Lower leg skin (tissue), 4 donors: ENCODE measurements at regions not wholly inside any gene's neighbourhood (a gene's known extent, or its start where the extent isn't known, plus 50 kb on each side); places are given as distances from the start of the nearest gene placed in this dataset.
"Not testable (repeated sequence)": the region's sequence is repeated elsewhere in the genome, so short reads cannot be mapped to it uniquely, and the experiment has no call there.

Source experiments
- DNase-seq, 2 donors: peaks; one replicate each; pipeline ENCODE4 v3.0.0-alpha.2; 2019; ENCODE audit warnings: low spot score in 2 of 2
- H3K4me3 ChIP-seq: fragments of 200-600 bp; sonication (generic); 2 replicates; pipeline ENCODE4 v1.5.1; 2017; ENCODE audit warnings: mild to moderate bottlenecking, low read depth; ENCODE audit not compliant: poor library complexity, severe bottlenecking
- CTCF ChIP-seq, 3 donors: fragments of 450-650 bp; IDR thresholded peaks; one replicate each; pipeline ENCODE4 v1.5.1; 2016; ENCODE audit warnings: antibody characterized with exemption in 3 of 3, mild to moderate bottlenecking in 3 of 3, moderate library complexity in 2 of 3
- POLR2A ChIP-seq, 2 donors: fragments of 450-650 bp; IDR thresholded peaks; one replicate each; pipeline ENCODE4 v1.6.1; 2016 to 2017; ENCODE audit warnings: antibody characterized with exemption in 2 of 2, mild to moderate bottlenecking in 1 of 2, moderate library complexity in 1 of 2
- WGBS, 2 donors: methylation state at CpG; one replicate each; pipeline ENCODE4 v1.1.5; 2018; 5-methylcytosine and 5-hydroxymethylcytosine counted together
- intact Hi-C: fragments of 100-400 bp; cut with DNase I; formaldehyde crosslinking; loops from one replicate; pipeline ENCODE4 v1.15.0; 2023; ENCODE audit warnings: low total_unique reads

GRCh38 chr16:88197481-88198456, 185.0 kb upstream of the ZNF469 start:
- no peak for TF ChIP-seq POLR2A (IDR thresholded peaks at IDR 0.05)
- TF ChIP-seq CTCF (IDR thresholded peaks at IDR 0.05) = no peak
- intact Hi-C loops = loop anchor here (5.0 kb wide), 1 partner anchor 240 kb away; no protein-coding TSS in a partner anchor
- peak in 1 of 2 donors; percentile 62 for DNase-seq
- 88 to 96% methylated on average over 20 of the region's 20 CpGs for WGBS, 2 donors
- H3K4me3 ChIP-seq = no peak overlapping the region

DNA sequence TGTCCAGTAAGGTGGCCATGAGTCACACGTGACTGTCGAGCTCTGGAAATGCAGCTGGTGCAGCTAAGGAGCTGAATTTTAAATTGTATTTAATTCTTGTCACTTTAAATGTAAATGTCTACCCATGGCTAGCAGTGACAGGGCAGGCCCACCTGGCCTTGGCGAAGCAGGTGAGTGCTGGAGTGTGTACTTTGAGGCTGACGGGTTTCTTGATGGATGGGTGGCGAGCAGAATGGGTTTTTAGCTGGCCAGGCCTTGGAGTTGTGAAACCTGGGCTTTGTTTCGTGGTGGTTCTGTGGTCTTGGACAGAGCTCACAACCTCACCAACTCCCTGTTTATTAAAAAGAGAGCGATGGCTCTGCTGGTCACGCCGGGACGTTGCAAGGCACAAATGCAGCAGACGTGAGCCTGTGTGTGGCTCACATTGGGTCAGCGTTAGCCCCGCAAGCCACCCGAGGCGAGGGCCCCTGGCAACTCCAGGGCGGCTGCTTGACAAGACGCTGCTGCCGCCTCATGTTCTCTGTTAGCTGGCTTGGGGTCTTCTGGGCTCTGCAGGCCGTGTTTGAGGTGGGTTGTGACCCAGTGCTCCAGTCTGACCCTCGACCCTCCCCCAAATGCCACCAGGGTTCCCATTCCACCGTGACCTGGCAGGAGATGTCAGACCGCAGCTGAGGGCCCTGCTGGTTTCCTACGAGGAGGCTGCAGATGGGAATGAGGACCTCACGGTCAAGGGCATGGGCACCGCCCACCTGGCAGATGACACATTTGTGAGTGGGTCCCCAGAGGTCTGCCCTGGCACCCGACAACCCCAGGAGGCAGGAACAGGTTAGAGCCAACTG, 184.1 kb upstream of the ZNF469 start:
- peak in 1 of 2 donors; percentile 58 for DNase-seq
- intact Hi-C loops = loop anchor here (5.0 kb wide), 1 partner anchor 239 kb away; no protein-coding TSS in a partner anchor
- 86 to 95% methylated on average over 13 to 18 of the region's 26 CpGs for WGBS, 2 donors
- H3K4me3 ChIP-seq = not testable (repeated sequence)

DNA sequence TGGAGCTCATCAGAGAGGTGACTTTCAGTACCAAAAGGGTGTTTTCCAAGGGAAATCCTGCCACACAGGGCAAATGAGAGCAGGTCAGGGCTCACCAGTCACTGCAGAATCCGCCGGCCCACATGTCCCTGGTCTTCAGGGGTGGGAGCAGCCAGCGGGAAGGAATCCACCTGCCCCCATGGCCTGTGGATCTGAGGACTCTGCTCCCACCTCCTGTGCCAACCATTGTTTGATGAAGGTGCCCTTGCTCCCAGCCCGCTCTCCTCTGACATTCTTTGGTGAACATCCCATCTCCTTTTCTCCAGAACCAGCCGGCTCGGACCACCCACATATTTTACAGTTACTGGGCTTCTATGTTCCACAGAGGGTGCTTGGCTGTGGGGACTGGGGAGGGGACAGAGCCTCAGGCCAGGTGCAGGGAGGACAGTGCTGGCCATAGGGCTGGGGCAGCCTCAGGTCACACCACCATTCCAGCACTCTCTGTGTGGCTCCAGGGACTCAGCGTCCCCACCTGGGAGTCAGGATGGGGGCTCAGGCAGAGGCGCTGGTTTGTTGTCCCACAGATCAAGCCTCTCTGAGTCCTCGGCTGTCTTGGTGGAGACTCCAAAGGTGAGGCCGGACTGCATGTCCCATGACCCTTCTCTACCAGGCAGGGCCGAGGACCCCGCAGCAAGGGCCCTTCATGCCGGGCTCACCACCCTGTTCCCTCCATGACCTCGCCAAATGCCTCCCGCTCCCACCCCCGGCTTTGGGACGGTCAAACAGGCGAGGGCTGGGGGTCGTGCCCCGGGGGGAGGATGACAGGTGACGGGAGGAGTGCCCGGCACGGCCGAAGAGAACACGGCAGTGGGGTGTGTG, 183.2 kb upstream of the ZNF469 start:
- intact Hi-C loops = loop anchor here (5.0 kb wide), 1 partner anchor 238 kb away; no protein-coding TSS in a partner anchor
- peak in 1 of 2 donors; percentile 61 for DNase-seq

DNA sequence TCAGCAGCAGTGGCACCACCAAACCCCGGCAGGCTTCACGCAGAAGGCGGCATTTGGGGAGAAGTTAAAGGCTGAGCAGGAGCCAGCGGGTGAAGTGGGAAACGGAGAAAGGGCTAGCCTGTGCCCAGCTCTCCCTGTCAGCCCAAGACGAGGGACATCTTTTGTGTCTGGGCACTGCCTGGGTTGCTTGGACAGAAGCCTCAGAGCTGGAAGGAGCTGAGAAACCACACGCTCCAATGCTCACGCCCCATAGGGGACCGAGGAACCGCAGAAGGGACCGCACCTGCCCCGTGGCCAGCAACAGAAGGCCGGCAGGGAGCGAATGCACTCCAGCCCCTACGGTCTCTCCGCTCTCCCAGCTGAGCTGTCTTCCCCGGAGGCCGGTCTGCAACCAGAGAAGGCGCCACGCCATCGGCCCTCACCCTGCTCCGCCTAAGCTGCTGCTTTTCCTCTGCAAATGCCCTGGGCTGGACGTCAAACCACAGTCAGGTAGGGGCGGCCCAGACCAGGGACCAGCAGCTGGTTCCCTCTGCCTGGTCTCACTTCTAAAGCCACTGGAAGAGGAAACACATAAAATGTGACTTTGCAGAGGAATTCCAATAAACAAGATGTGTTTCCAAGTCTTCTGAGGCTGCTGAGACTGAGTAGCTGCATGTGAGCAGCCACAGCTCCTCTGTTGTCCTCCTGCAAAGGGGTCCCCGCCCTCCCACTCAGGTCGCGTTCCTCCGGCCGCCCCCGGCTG, 182.4 kb upstream of the ZNF469 start:
- WGBS, 2 donors = 73 to 76% methylated on average over 29 to 30 of the region's 30 CpGs
- intact Hi-C loops, H3K4me3 ChIP-seq: not testable (repeated sequence)
- peak in 1 of 2 donors; percentile 74 for DNase-seq

More for the DNA sequence above, 183.2 kb upstream of the ZNF469 start:
- not testable (repeated sequence) for H3K4me3 ChIP-seq
- 89 to 97% methylated on average over 10 to 19 of the region's 25 CpGs for WGBS, 2 donors

DNA sequence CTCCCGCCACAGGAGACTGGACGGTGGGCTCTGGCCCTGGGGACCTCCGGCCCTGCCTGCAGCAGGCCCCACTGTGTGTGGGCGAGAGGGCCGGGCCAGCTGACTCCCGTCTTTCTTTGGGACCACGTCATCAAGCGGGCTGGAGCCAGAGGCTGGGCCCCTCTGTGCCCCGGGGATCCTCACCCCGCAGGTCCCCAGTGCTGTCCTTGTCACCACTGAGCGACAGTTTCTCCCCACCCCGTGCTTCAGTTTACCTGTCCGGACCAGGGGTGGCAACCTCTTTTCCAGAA, 181.9 kb upstream of the ZNF469 start:
- DNase-seq = peak in 1 of 2 donors; percentile 82
- intact Hi-C loops = no loop called here
- H3K4me3 ChIP-seq = no peak overlapping the region
- WGBS, 2 donors = 64 to 87% methylated on average over 13 of the region's 13 CpGs
- no peak for TF ChIP-seq CTCF (IDR thresholded peaks at IDR 0.05)
- no peak for TF ChIP-seq POLR2A (IDR thresholded peaks at IDR 0.05)

- H3K4me3 ChIP-seq, intact Hi-C loops: not testable (repeated sequence)
- 72% methylated on average over 9 of the region's 9 CpGs for WGBS, 2 donors
- DNase-seq = peak in 1 of 2 donors; percentile 21
Measured at GRCh38 chr16:88201611-88202010, 181.1 kb upstream of the ZNF469 start.

DNA sequence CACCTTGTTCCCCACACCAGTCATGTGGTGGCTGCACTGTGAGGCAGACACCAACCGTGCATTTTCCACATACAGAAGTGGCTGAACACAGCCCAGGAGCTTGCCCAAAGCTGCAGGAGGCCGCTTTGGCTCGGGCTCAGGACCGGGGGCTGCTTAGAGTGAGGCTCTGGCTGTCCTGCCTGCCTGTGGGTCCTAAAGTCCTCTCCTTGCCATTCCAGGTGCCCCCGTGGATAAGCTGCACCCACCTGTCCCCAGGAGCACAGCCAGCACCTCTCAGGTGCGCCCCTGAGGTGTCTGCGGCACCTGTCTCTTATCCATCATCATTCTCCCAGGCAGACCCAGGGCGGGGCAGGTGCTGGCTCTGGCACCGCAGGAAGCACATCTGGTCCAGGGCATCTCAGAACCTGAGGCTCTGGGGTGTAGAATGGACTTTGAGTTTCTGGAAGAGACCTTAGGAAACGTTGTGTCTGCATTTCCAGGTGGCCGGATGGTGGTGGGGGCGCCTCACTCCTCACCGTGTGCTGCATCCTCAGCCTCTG, 180.5 kb upstream of the ZNF469 start:
- intact Hi-C loops = no loop called here
- peak in 1 of 2 donors; percentile 64 for DNase-seq

DNA sequence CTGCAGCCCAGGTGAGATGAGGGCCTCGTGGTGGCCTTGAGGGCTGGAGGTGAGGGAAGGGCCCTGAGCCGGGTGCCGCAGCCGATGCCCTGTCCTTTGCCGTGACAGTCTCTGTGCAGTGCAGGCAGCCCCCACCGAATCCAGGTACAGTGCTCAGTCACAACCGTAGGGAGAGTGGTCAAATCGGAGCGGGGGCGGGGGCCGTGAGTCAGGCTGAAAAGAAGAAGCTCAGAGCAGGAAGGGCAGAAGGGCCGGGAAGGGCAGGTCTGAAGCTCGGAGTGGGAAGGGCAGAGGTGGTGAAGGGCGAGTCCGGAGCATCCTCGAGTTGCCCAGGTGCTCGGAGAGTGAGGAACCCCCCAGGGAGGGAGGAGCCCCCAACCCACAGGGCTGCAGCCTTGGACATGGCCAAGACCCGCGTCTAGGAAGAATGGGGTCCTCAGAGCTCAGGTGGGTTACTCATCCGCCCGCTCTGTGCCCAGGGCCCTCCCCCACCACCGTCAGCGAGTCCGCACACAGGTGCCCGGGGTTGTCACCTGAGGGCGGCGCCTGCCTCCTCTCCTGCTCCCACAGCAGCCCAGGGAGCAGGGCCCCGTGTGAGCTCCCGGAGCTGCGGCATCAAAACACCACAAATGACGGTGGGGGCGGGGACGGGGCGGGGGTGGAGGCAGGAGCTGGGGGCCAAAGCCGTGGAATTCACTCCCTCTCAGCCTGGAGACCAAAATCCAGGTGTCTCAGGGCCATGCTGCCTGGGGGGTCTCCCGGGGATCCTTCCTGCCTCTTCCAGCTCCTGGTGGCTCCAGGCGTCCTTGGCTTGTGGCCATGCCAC, 179.7 kb upstream of the ZNF469 start:
- peak in 1 of 2 donors; percentile 83 for DNase-seq
- H3K4me3 ChIP-seq, intact Hi-C loops: not testable (repeated sequence)
- WGBS, 2 donors = 80 to 83% methylated on average over 21 to 30 of the region's 37 CpGs

More for the DNA sequence above, 180.5 kb upstream of the ZNF469 start:
- TF ChIP-seq CTCF (IDR thresholded peaks at IDR 0.05) (no peak), POLR2A (IDR thresholded peaks at IDR 0.05) (no peak)
- no peak overlapping the region for H3K4me3 ChIP-seq
- WGBS, 2 donors = 76 to 78% methylated on average over 12 to 13 of the region's 13 CpGs
